Kidney (tissue), 13 donors: ENCODE measurements at regions not wholly inside any gene's neighbourhood (a gene's known extent, or its start where the extent isn't known, plus 50 kb on each side); places are given as distances from the start of the nearest gene placed in this dataset.
"Not testable (repeated sequence)": the region's sequence is repeated elsewhere in the genome, so short reads cannot be mapped to it uniquely, and the experiment has no call there.

Source experiments
- DNase-seq, 5 donors: peaks; one replicate each; pipeline ENCODE4 v3.0.0-alpha.2; 2013 to 2020
- FAIRE-seq: peaks from 2 replicates; lab custom pipeline; 2012; peaks lifted over from hg19 to GRCh38; lab: Jason Lieb, UNC
- H3K27ac ChIP-seq, 2 donors: one replicate each; pipeline ENCODE4 v1.7.0; 2013; ENCODE audit warnings: low read depth in 2 of 2, low read length in 2 of 2, inconsistent platforms in 1 of 2
- H3K27me3 ChIP-seq: one replicate; pipeline ENCODE4 v1.7.1; 2013; ENCODE audit warnings: low read length, inconsistent platforms; ENCODE audit not compliant: control insufficient read depth, insufficient read depth
- H3K36me3 ChIP-seq, 3 donors: one replicate each; pipeline versions ENCODE4 v1.7.0 to v1.7.1; 2013; ENCODE audit warnings: low read length in 3 of 3, control low read depth in 1 of 3, inconsistent platforms in 1 of 3; ENCODE audit not compliant: insufficient read depth in 3 of 3, control insufficient read depth in 2 of 3
- H3K4me1 ChIP-seq, 3 donors: one replicate each; pipeline versions ENCODE4 v1.7.0 to v1.7.1; 2013; ENCODE audit warnings: low read length in 3 of 3, inconsistent platforms in 1 of 3, low read depth in 1 of 3; ENCODE audit not compliant: control insufficient read depth in 2 of 3, insufficient read depth in 2 of 3
- H3K4me3 ChIP-seq, 3 donors: one replicate each; pipeline versions ENCODE4 v1.7.0 to v1.8.1; 2013; ENCODE audit warnings: low read length in 3 of 3, control low read depth in 1 of 3, inconsistent platforms in 1 of 3
- H3K9ac ChIP-seq, 3 donors: one replicate each; pipeline versions ENCODE4 v1.7.0 to v1.7.1; 2013; ENCODE audit warnings: low read length in 3 of 3, control low read depth in 1 of 3, inconsistent platforms in 1 of 3
- H3K9me3 ChIP-seq, 3 donors: one replicate each; pipeline versions ENCODE4 v1.7.0 to v1.7.1; 2013; ENCODE audit warnings: low read length in 3 of 3, control low read depth in 1 of 3, inconsistent platforms in 1 of 3; ENCODE audit not compliant: control insufficient read depth in 2 of 3, insufficient read depth in 1 of 3
- intact Hi-C: fragments of 100-400 bp; cut with DNase I; formaldehyde crosslinking; loops from one replicate; pipeline ENCODE4 v1.11.1; 2022
- TF ChIP-seq, protein P1 (sequence below): IDR thresholded peaks from 3 replicates; pipeline ENCODE4 v1.5.1; 2012; ENCODE audit warnings: mild to moderate bottlenecking, moderate library complexity, borderline replicate concordance; ENCODE audit not compliant: insufficient read depth; ENCODE audit errors: extremely low read depth
- donor health status: control.
- donor health status: control.
- donor health status: control.
- donor health status: control.
- donor health status: control.
- donor health status: DM: yes; HTN: yes; CAD: no.
- donor health status: Normal renal cell carcinoma (clear cell type).

DNA sequence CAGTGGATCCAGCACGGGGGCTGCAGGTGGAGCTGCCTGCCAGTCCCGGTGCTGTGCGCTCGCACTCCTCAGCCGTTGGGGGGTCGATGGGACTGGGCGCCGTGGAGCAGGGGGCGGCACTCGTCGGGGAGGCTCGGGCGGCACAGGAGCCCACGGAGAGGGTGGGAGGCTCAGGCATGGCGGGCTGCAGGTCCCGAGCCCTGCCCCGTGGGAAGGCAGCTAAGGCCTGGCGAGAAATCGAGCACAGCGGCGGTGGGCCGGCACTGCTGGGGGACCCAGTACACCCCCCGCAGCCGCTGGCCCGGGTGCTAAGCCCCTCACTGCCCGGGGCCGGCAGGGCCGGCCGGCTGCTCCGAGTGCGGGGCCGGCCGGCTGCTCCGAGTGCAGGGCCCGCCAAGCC, 52.3 kb upstream of the MARK1 start:
- not testable (repeated sequence) for FAIRE-seq

GRCh38 chr1:220475141-220475540, 52.8 kb upstream of the MARK1 start:
- FAIRE-seq, H3K9ac ChIP-seq, H3K36me3 ChIP-seq, H3K4me1 ChIP-seq, H3K4me3 ChIP-seq, DNase-seq, intact Hi-C loops, H3K27me3 ChIP-seq, H3K27ac ChIP-seq, H3K9me3 ChIP-seq: not testable (repeated sequence)

More for the DNA sequence above, 52.3 kb upstream of the MARK1 start:
- H3K4me1 ChIP-seq, H3K36me3 ChIP-seq, H3K27me3 ChIP-seq, DNase-seq, H3K27ac ChIP-seq, intact Hi-C loops, H3K9ac ChIP-seq, H3K4me3 ChIP-seq, H3K9me3 ChIP-seq: not testable (repeated sequence)

GRCh38 chr1:220473440-220473839, 54.5 kb upstream of the MARK1 start:
- H3K27me3 ChIP-seq, result no peaks in the 10 kb centered on the region
- DNase-seq (no peak), FAIRE-seq (no peak)
- H3K36me3 ChIP-seq, result no peaks in the 10 kb centered on the region
- H3K4me3 ChIP-seq, result no peak overlapping the region
- TF ChIP-seq, protein P1, sequence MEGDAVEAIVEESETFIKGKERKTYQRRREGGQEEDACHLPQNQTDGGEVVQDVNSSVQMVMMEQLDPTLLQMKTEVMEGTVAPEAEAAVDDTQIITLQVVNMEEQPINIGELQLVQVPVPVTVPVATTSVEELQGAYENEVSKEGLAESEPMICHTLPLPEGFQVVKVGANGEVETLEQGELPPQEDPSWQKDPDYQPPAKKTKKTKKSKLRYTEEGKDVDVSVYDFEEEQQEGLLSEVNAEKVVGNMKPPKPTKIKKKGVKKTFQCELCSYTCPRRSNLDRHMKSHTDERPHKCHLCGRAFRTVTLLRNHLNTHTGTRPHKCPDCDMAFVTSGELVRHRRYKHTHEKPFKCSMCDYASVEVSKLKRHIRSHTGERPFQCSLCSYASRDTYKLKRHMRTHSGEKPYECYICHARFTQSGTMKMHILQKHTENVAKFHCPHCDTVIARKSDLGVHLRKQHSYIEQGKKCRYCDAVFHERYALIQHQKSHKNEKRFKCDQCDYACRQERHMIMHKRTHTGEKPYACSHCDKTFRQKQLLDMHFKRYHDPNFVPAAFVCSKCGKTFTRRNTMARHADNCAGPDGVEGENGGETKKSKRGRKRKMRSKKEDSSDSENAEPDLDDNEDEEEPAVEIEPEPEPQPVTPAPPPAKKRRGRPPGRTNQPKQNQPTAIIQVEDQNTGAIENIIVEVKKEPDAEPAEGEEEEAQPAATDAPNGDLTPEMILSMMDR, result no peak
- no peaks in the 10 kb centered on the region for H3K9me3 ChIP-seq
- no peak overlapping the region for H3K27ac ChIP-seq
- H3K4me1 ChIP-seq, result no peaks in the 10 kb centered on the region
- intact Hi-C loops, result no loop called here
- H3K9ac ChIP-seq, result no peak overlapping the region

DNA sequence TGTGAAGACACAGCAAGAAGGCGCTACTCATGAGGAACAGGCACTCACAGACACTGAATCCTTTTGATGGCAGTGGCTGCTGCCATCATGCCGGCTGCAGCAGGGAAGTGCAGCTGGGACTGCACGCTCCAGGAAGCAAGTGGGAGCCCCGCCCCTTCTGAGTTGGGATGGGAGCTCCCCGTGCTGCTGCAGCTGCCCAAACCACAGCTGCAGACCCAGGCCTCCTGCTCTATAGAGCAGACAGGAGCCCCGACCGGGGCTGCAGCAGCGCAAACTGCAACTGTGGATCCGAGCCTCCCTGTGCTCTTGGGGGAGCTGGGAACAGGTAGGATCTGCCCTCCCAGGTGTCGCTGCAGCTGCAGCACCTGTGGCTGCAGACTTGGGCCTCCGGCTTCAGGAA, 65.2 kb upstream of the MARK1 start:
- no peak overlapping the region for H3K27ac ChIP-seq
- no peak for FAIRE-seq

More for the DNA sequence above, 65.2 kb upstream of the MARK1 start:
- TF ChIP-seq, protein P1, result no peak
- DNase-seq, result peak in 2 of 5 donors; percentile 4 to 9
- intact Hi-C loops, result no loop called here
- H3K27me3 ChIP-seq, result no peaks in the 10 kb centered on the region
- no peaks in the 10 kb centered on the region for H3K36me3 ChIP-seq
- no peak overlapping the region for H3K9ac ChIP-seq
- H3K4me1 ChIP-seq, result no peaks in the 10 kb centered on the region
- H3K9me3 ChIP-seq, result peaks cover 0 to 4% (median 0%) of the 10 kb centered on the region in 3 donors
- H3K4me3 ChIP-seq, result no peak overlapping the region
